Endothelial cell of umbilical vein (primary cell): ENCODE measurements at regions not wholly inside any gene's neighbourhood (a gene's known extent, or its start where the extent isn't known, plus 50 kb on each side); places are given as distances from the start of the nearest gene placed in this dataset.

ENCODE experiments used
- BruUV-seq: library from RNA; stranded (reverse); fragments of 400-500 nt; replicated peaks from 2 replicates; lab custom pipeline; 2021; lab: Mats Ljungman, UMichigan
- CTCF ChIA-PET: fragments of 300-600, 350-600 bp; sonication (Branson Sonifier 250); formaldehyde crosslinking; loops from one replicate; lab custom pipeline; 2021; ENCODE audit warnings: antibody characterized with exemption, inconsistent platforms; lab: Charles Lee
- POLR2A ChIA-PET: fragments of 300-600, 350-600 bp; sonication (Branson Sonifier 250); formaldehyde crosslinking; loops from one replicate; lab custom pipeline; 2021; ENCODE audit warnings: antibody characterized with exemption, inconsistent platforms; lab: Charles Lee
- DNase-seq: peaks from one replicate; pipeline ENCODE4 v3.0.0-alpha.2; 2011; ENCODE audit warnings: low read depth, low spot score
- FAIRE-seq: peaks from 2 replicates; lab custom pipeline; 2011; peaks lifted over from hg19 to GRCh38; lab: Jason Lieb, UNC
- H2AFZ ChIP-seq: 2 replicates; pipeline ENCODE4 v1.6.0; 2012; ENCODE audit warnings: low read depth, low read length, control low read depth, inconsistent platforms
- H3K27ac ChIP-seq: 2 replicates; pipeline ENCODE4 v1.5.1; 2011; ENCODE audit warnings: low read depth, mild to moderate bottlenecking, control low read depth, low read length, moderate library complexity; ENCODE audit not compliant: insufficient read depth
- H3K27me3 ChIP-seq, 2 experiments: 2 replicates each; pipeline versions ENCODE4 v1.6.0 to v1.6.1; 2011; ENCODE audit warnings: low read length in 2 of 2, mixed read lengths in 1 of 2; ENCODE audit not compliant: control insufficient read depth in 2 of 2, insufficient read depth in 2 of 2
- H3K36me3 ChIP-seq, 2 experiments: 2 replicates in 1 of 2; 3 replicates in 1 of 2; pipeline ENCODE4 v1.5.1; 2011; ENCODE audit warnings: low read length in 2 of 2, mild to moderate bottlenecking in 1 of 2, moderate library complexity in 1 of 2; ENCODE audit not compliant: control insufficient read depth in 2 of 2, insufficient read depth in 2 of 2; ENCODE audit errors: extremely low read depth in 1 of 2
- H3K4me1 ChIP-seq: 3 replicates; pipeline ENCODE4 v1.5.1; 2011; ENCODE audit warnings: mild to moderate bottlenecking, low read length; ENCODE audit not compliant: control insufficient read depth, insufficient read depth; ENCODE audit errors: extremely low read depth
- H3K4me2 ChIP-seq: 2 replicates; pipeline ENCODE4 v1.6.1; 2011; ENCODE audit warnings: low read length, control low read depth, mixed read lengths; ENCODE audit not compliant: insufficient read depth
- H3K4me3 ChIP-seq, 3 experiments: fragments of 200-600 bp in 1 of 3; sonication (generic), shearing (Covaris generic) in 1 of 3; replicated peaks in 1 of 3; 2 replicates each; pipeline ENCODE4 v1.5.1; 2011 to 2016; ENCODE audit warnings: control low read depth in 3 of 3, low read length in 3 of 3, mild to moderate bottlenecking in 2 of 3, inconsistent platforms in 1 of 3, low read depth in 1 of 3, moderate library complexity in 1 of 3; ENCODE audit not compliant: insufficient read depth in 1 of 3
- H3K79me2 ChIP-seq: 2 replicates; pipeline ENCODE4 v1.6.0; 2012; ENCODE audit warnings: low read length, inconsistent platforms; ENCODE audit not compliant: control insufficient read depth, insufficient read depth
- H3K9ac ChIP-seq: replicated peaks from 2 replicates; pipeline ENCODE3; 2011; ENCODE audit warnings: low read length, control low read depth; ENCODE audit not compliant: insufficient read depth; ENCODE audit errors: extremely low read depth
- H3K9me1 ChIP-seq: replicated peaks from 3 replicates; pipeline ENCODE4 v1.6.0; 2011; ENCODE audit warnings: mild to moderate bottlenecking, low read length; ENCODE audit not compliant: control insufficient read depth, insufficient read depth; ENCODE audit errors: extremely low read depth
- H3K9me3 ChIP-seq: replicated peaks from 2 replicates; pipeline ENCODE4 v1.5.1; 2012; ENCODE audit warnings: low read length, inconsistent platforms; ENCODE audit not compliant: control insufficient read depth, insufficient read depth
- H4K20me1 ChIP-seq: replicated peaks from 2 replicates; pipeline ENCODE3; 2011; ENCODE audit warnings: mild to moderate bottlenecking, low read length; ENCODE audit not compliant: control insufficient read depth, insufficient read depth; ENCODE audit errors: extremely low read depth
- EZH2 ChIP-seq: IDR thresholded peaks from 2 replicates; pipeline ENCODE4 v1.6.1; 2012; ENCODE audit warnings: borderline replicate concordance, low read depth, mild to moderate bottlenecking, moderate library complexity, low read length, inconsistent platforms; ENCODE audit not compliant: severe bottlenecking
- FOS ChIP-seq: IDR thresholded peaks from 2 replicates; pipeline ENCODE4 v1.6.1; 2011; ENCODE audit warnings: mild to moderate bottlenecking, low read length, moderate library complexity, borderline replicate concordance; ENCODE audit not compliant: insufficient read depth
- GATA2 ChIP-seq: IDR thresholded peaks from 2 replicates; pipeline ENCODE4 v1.7.0; 2011; ENCODE audit warnings: low read depth, mild to moderate bottlenecking, moderate library complexity, mixed read lengths, low read length; ENCODE audit not compliant: insufficient read length, insufficient read depth
- JUN ChIP-seq: IDR thresholded peaks from 2 replicates; pipeline ENCODE4 v1.6.1; 2011; ENCODE audit warnings: borderline replicate concordance, low read depth; ENCODE audit not compliant: insufficient read length, insufficient read depth
- MYC ChIP-seq: IDR thresholded peaks from one replicate; pipeline ENCODE4 v1.6.1; 2011; ENCODE audit warnings: mild to moderate bottlenecking, low read depth, low read length
- POLR2A ChIP-seq: IDR thresholded peaks from 2 replicates; pipeline ENCODE4 v1.6.1; 2012; ENCODE audit warnings: low read depth, mild to moderate bottlenecking, control low read depth, low read length
- POLR2AphosphoS5 ChIP-seq: IDR thresholded peaks from 2 replicates; pipeline ENCODE4 v1.6.1; 2012; ENCODE audit warnings: low read depth, mild to moderate bottlenecking, control low read depth, low read length, moderate library complexity; ENCODE audit not compliant: insufficient read depth
- dilution Hi-C: fragments of 300-500 bp; cut with MboI; formaldehyde crosslinking; loops from one replicate; pipeline ENCODE4 v1.15.0; 2019; ENCODE audit warnings: low sequenced_read_pairs; ENCODE audit not compliant: extremely low pct_ligation_motif_present
- intact Hi-C: fragments of 100-400 bp; cut with micrococcal nuclease; formaldehyde crosslinking; loops from one replicate; pipeline ENCODE4 v1.10.0; 2022
- TF ChIP-seq, protein P1 (sequence below), 2 donors: IDR thresholded peaks; 1 replicate in 1 of 2; 2 replicates in 1 of 2; pipeline ENCODE4 v1.5.1; 2011; ENCODE audit warnings: low read length in 2 of 2, mild to moderate bottlenecking in 2 of 2, moderate library complexity in 2 of 2, control low read depth in 1 of 2, inconsistent platforms in 1 of 2, low read depth in 1 of 2; ENCODE audit not compliant: insufficient read depth in 1 of 2; ENCODE audit errors: extremely low read depth in 1 of 2
- TF ChIP-seq, protein P2 (sequence below): IDR thresholded peaks from 2 replicates; pipeline ENCODE4 v1.6.1; 2011; ENCODE audit not compliant: insufficient read depth, insufficient read length

DNA sequence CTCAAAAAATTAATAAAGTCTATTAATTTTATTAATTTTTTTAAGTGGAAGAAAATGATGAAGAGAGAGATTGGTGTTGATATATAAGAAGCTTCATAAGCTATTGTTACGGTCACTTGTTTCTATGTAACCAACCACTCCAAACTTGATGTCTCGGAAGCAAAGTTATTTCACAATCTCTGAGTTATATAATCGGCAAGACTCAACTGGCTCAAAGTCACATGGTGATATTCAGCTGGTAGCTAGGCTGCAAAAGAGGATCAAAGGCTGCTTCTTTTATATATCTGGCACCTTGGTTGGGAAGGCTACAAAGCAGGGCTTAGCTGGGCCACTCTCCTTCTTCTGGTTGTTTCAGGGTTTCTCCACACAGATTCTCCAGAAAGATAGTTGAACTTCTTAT lies 245.1 kb upstream of the ARHGAP42 start:
- no peaks in the 10 kb centered on the region for H3K9me1 ChIP-seq
- POLR2A ChIA-PET: no interaction called here
- H3K4me2 ChIP-seq: no peak overlapping the region
- no peaks in the 10 kb centered on the region for H4K20me1 ChIP-seq
- FAIRE-seq (no peak), DNase-seq (no peak)
- dilution Hi-C loops (no loop called here), intact Hi-C loops (no loop called here)
- no peaks in the 10 kb centered on the region for H3K9me3 ChIP-seq
- TF ChIP-seq EZH2 (no peak), GATA2 (no peak), POLR2AphosphoS5 (no peak), POLR2A (no peak), FOS (no peak), MYC (no peak), JUN (no peak)
- TF ChIP-seq, protein P1, sequence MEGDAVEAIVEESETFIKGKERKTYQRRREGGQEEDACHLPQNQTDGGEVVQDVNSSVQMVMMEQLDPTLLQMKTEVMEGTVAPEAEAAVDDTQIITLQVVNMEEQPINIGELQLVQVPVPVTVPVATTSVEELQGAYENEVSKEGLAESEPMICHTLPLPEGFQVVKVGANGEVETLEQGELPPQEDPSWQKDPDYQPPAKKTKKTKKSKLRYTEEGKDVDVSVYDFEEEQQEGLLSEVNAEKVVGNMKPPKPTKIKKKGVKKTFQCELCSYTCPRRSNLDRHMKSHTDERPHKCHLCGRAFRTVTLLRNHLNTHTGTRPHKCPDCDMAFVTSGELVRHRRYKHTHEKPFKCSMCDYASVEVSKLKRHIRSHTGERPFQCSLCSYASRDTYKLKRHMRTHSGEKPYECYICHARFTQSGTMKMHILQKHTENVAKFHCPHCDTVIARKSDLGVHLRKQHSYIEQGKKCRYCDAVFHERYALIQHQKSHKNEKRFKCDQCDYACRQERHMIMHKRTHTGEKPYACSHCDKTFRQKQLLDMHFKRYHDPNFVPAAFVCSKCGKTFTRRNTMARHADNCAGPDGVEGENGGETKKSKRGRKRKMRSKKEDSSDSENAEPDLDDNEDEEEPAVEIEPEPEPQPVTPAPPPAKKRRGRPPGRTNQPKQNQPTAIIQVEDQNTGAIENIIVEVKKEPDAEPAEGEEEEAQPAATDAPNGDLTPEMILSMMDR (IDR thresholded peaks at IDR 0.05; ENCODE audit: extremely low read depth in 1 of 2, insufficient read depth in 1 of 2, low read depth in 1 of 2, low read length in 2 of 2): no peak
- TF ChIP-seq, protein P2, sequence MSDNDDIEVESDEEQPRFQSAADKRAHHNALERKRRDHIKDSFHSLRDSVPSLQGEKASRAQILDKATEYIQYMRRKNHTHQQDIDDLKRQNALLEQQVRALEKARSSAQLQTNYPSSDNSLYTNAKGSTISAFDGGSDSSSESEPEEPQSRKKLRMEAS: no peak
- H3K9ac ChIP-seq: no peak overlapping the region
- no peaks in the 10 kb centered on the region for H3K36me3 ChIP-seq
- H3K27ac ChIP-seq: no peak overlapping the region
- H3K27me3 ChIP-seq: no peaks in the 10 kb centered on the region
- CTCF ChIA-PET: no interaction called here
- H3K4me3 ChIP-seq: no peak overlapping the region
- H3K79me2 ChIP-seq: no peaks in the 10 kb centered on the region
- no peaks in the 10 kb centered on the region for H3K4me1 ChIP-seq
- H2AFZ ChIP-seq: no peak overlapping the region
- no TSS peak for BruUV-seq
